ENCODE measurements at regions not wholly inside any gene's neighbourhood (a gene's known extent, or its start where the extent isn't known, plus 50 kb on each side); places are given as distances from the start of the nearest gene placed in this dataset.

GRCh38 chr4:53790286-53790685 is 199.0 kb upstream of the LNX1 start:
- H3K27me3 ChIP-seq = no peaks in the 10 kb centered on the region
- no peak overlapping the region for H3K27ac ChIP-seq
- H3K4me3 ChIP-seq = no peak overlapping the region
- intact Hi-C loops (cut with DNase I; ENCODE audit: low total_unique reads) = no loop called here
- no peak for DNase-seq
- H3K9me3 ChIP-seq = no peaks in the 10 kb centered on the region
- H3K36me3 ChIP-seq (ENCODE audit: low read depth, missing control alignments) = no peaks in the 10 kb centered on the region
- no peaks in the 10 kb centered on the region for H3K4me1 ChIP-seq
- no peak for TF ChIP-seq CTCF (IDR thresholded peaks at IDR 0.05)
- no peak for TF ChIP-seq POLR2A (IDR thresholded peaks at IDR 0.05)

GRCh38 chr4:53788621-53789020 is 197.3 kb upstream of the LNX1 start:
- H3K4me1 ChIP-seq = no peaks in the 10 kb centered on the region
- H3K9me3 ChIP-seq = no peaks in the 10 kb centered on the region
- H3K27me3 ChIP-seq = no peaks in the 10 kb centered on the region
- H3K36me3 ChIP-seq (ENCODE audit: low read depth, missing control alignments) = no peaks in the 10 kb centered on the region
- H3K4me3 ChIP-seq = no peak overlapping the region
- no peak for DNase-seq
- intact Hi-C loops (cut with DNase I; ENCODE audit: low total_unique reads) = no loop called here
- 84 to 95% methylated on average over 3 of the region's 3 CpGs for WGBS, 2 donors
- no peak overlapping the region for H3K27ac ChIP-seq
- no peak for TF ChIP-seq CTCF (IDR thresholded peaks at IDR 0.05)
- no peak for TF ChIP-seq POLR2A (IDR thresholded peaks at IDR 0.05)

GRCh38 chr4:53788011-53788410 is 196.7 kb upstream of the LNX1 start:
- Histone ChIP-seq H3K36me3 (ENCODE audit: low read depth, missing control alignments) (no peaks in the 10 kb centered on the region), H3K4me3 (no peak overlapping the region), H3K27me3 (no peaks in the 10 kb centered on the region), H3K9me3 (no peaks in the 10 kb centered on the region), H3K27ac (no peak overlapping the region), H3K4me1 (no peaks in the 10 kb centered on the region)
- intact Hi-C loops (cut with DNase I; ENCODE audit: low total_unique reads) = no loop called here
- 92% methylated on average over 3 of the region's 3 CpGs for WGBS, 2 donors
- TF ChIP-seq POLR2A (IDR thresholded peaks at IDR 0.05) (no peak), CTCF (IDR thresholded peaks at IDR 0.05) (no peak)
- no peak for DNase-seq

- H3K27me3 ChIP-seq = no peaks in the 10 kb centered on the region
- H3K4me1 ChIP-seq = no peaks in the 10 kb centered on the region
- no peaks in the 10 kb centered on the region for H3K36me3 ChIP-seq (ENCODE audit: low read depth, missing control alignments)
- no peak overlapping the region for H3K27ac ChIP-seq
- DNase-seq = no peak
- intact Hi-C loops (cut with DNase I; ENCODE audit: low total_unique reads) = no loop called here
- no peak for TF ChIP-seq POLR2A (IDR thresholded peaks at IDR 0.05)
- TF ChIP-seq CTCF (IDR thresholded peaks at IDR 0.05) = no peak
- H3K9me3 ChIP-seq = no peaks in the 10 kb centered on the region
- WGBS, 2 donors = 35 to 47% methylated on average over 4 of the region's 4 CpGs
- H3K4me3 ChIP-seq = no peak overlapping the region
Observed at GRCh38 chr4:53786632-53787031, 195.3 kb upstream of the LNX1 start.

- WGBS, 2 donors = 68 to 79% methylated on average over 6 of the region's 6 CpGs
- Histone ChIP-seq H3K4me3 (no peak overlapping the region), H3K27ac (no peak overlapping the region), H3K9me3 (no peaks in the 10 kb centered on the region), H3K4me1 (no peaks in the 10 kb centered on the region), H3K36me3 (ENCODE audit: low read depth, missing control alignments) (no peaks in the 10 kb centered on the region), H3K27me3 (no peaks in the 10 kb centered on the region)
- intact Hi-C loops (cut with DNase I; ENCODE audit: low total_unique reads) = no loop called here
- no peak for DNase-seq
- no peak for TF ChIP-seq CTCF (IDR thresholded peaks at IDR 0.05)
- TF ChIP-seq POLR2A (IDR thresholded peaks at IDR 0.05) = no peak
Observed at GRCh38 chr4:53785996-53786395, 194.7 kb upstream of the LNX1 start.
